Esophagus muscularis mucosa (tissue), 3 donors: ENCODE measurements at regions not wholly inside any gene's neighbourhood (a gene's known extent, or its start where the extent isn't known, plus 50 kb on each side); places are given as distances from the start of the nearest gene placed in this dataset.

ENCODE experiments used
- CTCF ChIP-seq, 3 experiments: fragments of 200-600 bp in 2 of 3; fragments of 450-650 bp in 1 of 3; sonication (generic) in 2 of 3; IDR thresholded peaks; one replicate each; pipeline ENCODE4 v1.5.1; 2017 to 2019; ENCODE audit warnings: antibody characterized with exemption in 3 of 3, mild to moderate bottlenecking in 2 of 3, moderate library complexity in 1 of 3
- EP300 ChIP-seq: sonication (generic); formaldehyde crosslinking; IDR thresholded peaks from one replicate; pipeline ENCODE4 v1.6.1; 2017; ENCODE audit warnings: antibody characterized with exemption

- TF ChIP-seq CTCF (IDR thresholded peaks at IDR 0.05) (no peak), EP300 (no peak)
Observed at GRCh38 chrY:7273587-7274203, 362.1 kb upstream of the AMELY start.
